ENCODE measurements at regions not wholly inside any gene's neighbourhood (a gene's known extent, or its start where the extent isn't known, plus 50 kb on each side); places are given as distances from the start of the nearest gene placed in this dataset.

DNA sequence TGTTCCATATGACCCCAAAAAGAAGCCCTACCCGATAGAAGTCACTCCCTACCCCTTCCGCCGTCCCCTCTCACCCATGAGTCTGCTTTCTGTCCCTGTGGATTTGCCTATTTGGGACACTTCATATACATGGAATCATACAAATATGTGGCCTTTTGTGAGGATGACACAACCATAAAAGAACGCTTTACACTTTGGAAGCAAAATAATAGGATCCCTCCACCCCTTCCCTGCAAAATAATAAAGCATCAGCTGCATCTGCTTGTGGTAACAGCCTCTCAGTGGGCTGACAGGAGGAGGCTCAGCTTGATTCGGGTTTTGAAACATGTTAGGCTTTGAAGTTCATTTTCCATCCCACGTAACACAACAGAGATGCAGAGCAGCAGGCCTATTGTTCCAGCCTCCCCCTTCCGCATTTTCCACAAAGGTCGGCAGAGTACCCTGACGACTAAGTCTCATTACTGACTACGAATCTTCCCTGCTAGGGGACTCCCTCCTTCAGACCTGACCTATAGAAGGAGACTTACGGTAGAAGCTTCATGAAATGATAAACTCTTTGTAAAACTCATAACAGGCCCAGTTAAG, 99.1 kb downstream of the ALDH8A1 start:
- no peak for DNase-seq (ENCODE audit: extremely low read depth, low read depth)
- no peak overlapping the region for H3K4me3 ChIP-seq (replicated peaks; ENCODE audit: low read depth, low read length)
- TF ChIP-seq CTCF (IDR thresholded peaks at IDR 0.05; ENCODE audit: low read depth, low read length, missing control alignments) = no peak

DNA sequence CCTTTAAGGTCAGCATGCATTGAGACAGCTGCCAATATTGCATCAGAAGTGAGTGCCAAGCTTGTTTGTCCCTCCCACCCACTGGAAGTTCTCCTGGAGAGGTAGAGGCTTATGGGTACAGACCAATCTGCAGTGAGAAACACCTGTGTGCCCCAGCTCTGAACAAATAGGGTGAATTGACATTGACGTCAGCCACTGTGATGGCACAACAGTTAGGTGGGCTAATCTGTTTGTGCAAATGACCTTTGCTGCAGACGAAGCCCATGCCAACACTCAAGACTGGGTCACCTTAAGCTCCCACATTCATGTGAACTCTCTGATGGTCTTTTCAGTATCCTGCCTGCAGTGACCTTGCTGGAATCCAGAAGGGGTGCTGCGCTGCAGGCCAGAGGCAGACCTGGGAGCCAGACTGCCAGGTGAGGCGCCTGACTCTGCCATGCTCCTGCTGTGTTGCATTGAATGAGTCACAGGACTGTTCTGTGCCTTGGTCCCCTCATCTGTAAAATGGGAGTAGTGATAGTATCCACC, 99.9 kb downstream of the ALDH8A1 start:
- no peak overlapping the region for H3K4me3 ChIP-seq (replicated peaks; ENCODE audit: low read depth, low read length)
- no peak for DNase-seq (ENCODE audit: extremely low read depth, low read depth)
- no peak for TF ChIP-seq CTCF (IDR thresholded peaks at IDR 0.05; ENCODE audit: low read depth, low read length, missing control alignments)

GRCh38 chr6:134848076-134848475, 101.8 kb downstream of the ALDH8A1 start:
- no peak for DNase-seq (ENCODE audit: extremely low read depth, low read depth)
- H3K4me3 ChIP-seq (replicated peaks; ENCODE audit: low read depth, low read length) = no peak overlapping the region
- no peak for TF ChIP-seq CTCF (IDR thresholded peaks at IDR 0.05; ENCODE audit: low read depth, low read length, missing control alignments)

DNA sequence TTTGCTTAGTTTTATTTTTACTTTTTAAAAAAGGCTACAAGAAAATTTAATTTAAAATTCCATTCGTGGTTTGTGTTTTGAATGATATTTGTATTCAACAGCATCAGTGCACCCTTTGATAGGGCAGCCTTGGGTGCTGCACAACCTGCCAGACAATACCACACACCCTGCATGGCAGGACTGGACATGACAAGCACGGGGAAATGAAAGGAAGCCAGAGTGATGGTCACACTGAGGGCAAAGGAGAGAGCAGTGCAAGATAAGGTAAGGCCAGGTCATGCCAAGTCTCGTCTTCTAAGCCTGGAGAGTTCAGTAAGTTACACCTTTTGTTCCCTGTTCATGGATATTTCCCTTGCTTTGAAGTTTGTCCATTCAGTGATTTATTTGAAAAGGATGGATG, 103.0 kb downstream of the ALDH8A1 start:
- no peak for TF ChIP-seq CTCF (IDR thresholded peaks at IDR 0.05; ENCODE audit: low read depth, low read length, missing control alignments)

GRCh38 chr6:134846031-134846430, 103.9 kb downstream of the ALDH8A1 start:
- no peak for TF ChIP-seq CTCF (IDR thresholded peaks at IDR 0.05; ENCODE audit: low read depth, low read length, missing control alignments)
- no peak for DNase-seq (ENCODE audit: extremely low read depth, low read depth)
- H3K4me3 ChIP-seq (replicated peaks; ENCODE audit: low read depth, low read length) = no peak overlapping the region

More for the DNA sequence above, 103.0 kb downstream of the ALDH8A1 start:
- no peak for DNase-seq (ENCODE audit: extremely low read depth, low read depth)
- no peak overlapping the region for H3K4me3 ChIP-seq (replicated peaks; ENCODE audit: low read depth, low read length)

DNA sequence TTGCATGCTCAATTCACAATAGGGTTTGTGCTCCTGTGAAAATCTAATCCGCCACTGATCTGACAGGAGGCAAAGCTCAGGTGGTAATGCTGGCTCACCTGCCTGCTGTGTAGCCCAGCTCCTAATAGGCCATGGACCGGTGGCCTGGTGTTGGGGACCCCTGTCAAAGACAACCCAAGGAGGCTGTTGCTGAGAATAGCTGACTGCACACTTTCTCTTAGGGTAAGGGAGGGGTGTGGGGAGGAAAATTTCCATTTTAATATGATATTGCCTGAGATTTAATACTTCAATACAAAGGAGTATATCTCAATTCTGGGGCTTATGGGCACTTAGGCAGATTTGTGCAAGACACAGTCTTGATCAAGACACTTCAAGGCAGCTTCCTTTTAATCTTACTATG, 105.8 kb downstream of the ALDH8A1 start:
- TF ChIP-seq CTCF (IDR thresholded peaks at IDR 0.05; ENCODE audit: low read depth, low read length, missing control alignments) = no peak
- DNase-seq (ENCODE audit: extremely low read depth, low read depth) = no peak

More for the DNA sequence above, 105.8 kb downstream of the ALDH8A1 start:
- H3K4me3 ChIP-seq (replicated peaks; ENCODE audit: low read depth, low read length) = no peak overlapping the region

All from HFF-Myc (cell line).